ENCODE measurements at regions not wholly inside any gene's neighbourhood (a gene's known extent, or its start where the extent isn't known, plus 50 kb on each side); places are given as distances from the start of the nearest gene placed in this dataset.

DNA sequence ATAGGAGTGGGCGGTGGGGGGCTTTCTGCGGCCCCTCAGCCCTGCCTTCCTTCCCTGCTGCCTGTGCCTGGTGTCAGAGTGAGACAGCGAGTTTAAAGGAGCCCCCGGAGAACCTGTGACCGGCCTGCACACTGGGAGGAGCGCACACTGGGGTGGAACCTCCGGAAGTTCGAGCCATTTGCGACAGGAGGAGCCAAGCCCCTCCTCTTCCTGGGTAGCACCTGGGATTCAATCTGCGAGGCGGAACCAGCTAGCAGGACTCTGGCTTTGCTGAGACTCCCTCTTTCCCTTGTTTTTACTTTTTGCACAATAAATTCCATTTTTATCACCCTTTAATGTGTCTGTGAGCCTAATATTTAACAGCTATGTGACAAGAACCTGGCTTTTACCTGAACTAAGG is 540.6 kb downstream of the NPHP4 start:
- TF ChIP-seq, protein P1, sequence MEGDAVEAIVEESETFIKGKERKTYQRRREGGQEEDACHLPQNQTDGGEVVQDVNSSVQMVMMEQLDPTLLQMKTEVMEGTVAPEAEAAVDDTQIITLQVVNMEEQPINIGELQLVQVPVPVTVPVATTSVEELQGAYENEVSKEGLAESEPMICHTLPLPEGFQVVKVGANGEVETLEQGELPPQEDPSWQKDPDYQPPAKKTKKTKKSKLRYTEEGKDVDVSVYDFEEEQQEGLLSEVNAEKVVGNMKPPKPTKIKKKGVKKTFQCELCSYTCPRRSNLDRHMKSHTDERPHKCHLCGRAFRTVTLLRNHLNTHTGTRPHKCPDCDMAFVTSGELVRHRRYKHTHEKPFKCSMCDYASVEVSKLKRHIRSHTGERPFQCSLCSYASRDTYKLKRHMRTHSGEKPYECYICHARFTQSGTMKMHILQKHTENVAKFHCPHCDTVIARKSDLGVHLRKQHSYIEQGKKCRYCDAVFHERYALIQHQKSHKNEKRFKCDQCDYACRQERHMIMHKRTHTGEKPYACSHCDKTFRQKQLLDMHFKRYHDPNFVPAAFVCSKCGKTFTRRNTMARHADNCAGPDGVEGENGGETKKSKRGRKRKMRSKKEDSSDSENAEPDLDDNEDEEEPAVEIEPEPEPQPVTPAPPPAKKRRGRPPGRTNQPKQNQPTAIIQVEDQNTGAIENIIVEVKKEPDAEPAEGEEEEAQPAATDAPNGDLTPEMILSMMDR (conservative IDR thresholded peaks at IDR 0.05; ENCODE audit: low read depth in 2 of 2), result no peak
- TF ChIP-seq EZH2 (IDR thresholded peaks at IDR 0.05; ENCODE audit: low read depth, unreplicated experiment), result no peak
- TF ChIP-seq, protein P2, sequence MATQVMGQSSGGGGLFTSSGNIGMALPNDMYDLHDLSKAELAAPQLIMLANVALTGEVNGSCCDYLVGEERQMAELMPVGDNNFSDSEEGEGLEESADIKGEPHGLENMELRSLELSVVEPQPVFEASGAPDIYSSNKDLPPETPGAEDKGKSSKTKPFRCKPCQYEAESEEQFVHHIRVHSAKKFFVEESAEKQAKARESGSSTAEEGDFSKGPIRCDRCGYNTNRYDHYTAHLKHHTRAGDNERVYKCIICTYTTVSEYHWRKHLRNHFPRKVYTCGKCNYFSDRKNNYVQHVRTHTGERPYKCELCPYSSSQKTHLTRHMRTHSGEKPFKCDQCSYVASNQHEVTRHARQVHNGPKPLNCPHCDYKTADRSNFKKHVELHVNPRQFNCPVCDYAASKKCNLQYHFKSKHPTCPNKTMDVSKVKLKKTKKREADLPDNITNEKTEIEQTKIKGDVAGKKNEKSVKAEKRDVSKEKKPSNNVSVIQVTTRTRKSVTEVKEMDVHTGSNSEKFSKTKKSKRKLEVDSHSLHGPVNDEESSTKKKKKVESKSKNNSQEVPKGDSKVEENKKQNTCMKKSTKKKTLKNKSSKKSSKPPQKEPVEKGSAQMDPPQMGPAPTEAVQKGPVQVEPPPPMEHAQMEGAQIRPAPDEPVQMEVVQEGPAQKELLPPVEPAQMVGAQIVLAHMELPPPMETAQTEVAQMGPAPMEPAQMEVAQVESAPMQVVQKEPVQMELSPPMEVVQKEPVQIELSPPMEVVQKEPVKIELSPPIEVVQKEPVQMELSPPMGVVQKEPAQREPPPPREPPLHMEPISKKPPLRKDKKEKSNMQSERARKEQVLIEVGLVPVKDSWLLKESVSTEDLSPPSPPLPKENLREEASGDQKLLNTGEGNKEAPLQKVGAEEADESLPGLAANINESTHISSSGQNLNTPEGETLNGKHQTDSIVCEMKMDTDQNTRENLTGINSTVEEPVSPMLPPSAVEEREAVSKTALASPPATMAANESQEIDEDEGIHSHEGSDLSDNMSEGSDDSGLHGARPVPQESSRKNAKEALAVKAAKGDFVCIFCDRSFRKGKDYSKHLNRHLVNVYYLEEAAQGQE (IDR thresholded peaks at IDR 0.05; ENCODE audit: unreplicated experiment), result no peak
